Loucy (cell line): ENCODE measurements at regions not wholly inside any gene's neighbourhood (a gene's known extent, or its start where the extent isn't known, plus 50 kb on each side); places are given as distances from the start of the nearest gene placed in this dataset.

Source experiments
- H2AFZ ChIP-seq: fragments of 200-600 bp; sonication (generic); 2 replicates; pipeline ENCODE4 v1.6.0; 2016; ENCODE audit warnings: antibody characterized with exemption, mild to moderate bottlenecking, low read length, moderate library complexity
- H3F3A ChIP-seq: fragments of 200-600 bp; 2 replicates; pipeline ENCODE4 v1.6.0; 2016; ENCODE audit warnings: antibody characterized with exemption, low read depth, mild to moderate bottlenecking
- H3K27me3 ChIP-seq: fragments of 200-600 bp; sonication (generic); 2 replicates; pipeline ENCODE4 v1.6.1; 2014; ENCODE audit warnings: low read length, mild to moderate bottlenecking; ENCODE audit not compliant: insufficient read depth, poor library complexity, severe bottlenecking
- H3K36me3 ChIP-seq: fragments of 200-600 bp; sonication (generic); 2 replicates; pipeline ENCODE4 v1.6.1; 2016; ENCODE audit warnings: low read length; ENCODE audit not compliant: insufficient read depth
- H3K4me1 ChIP-seq: fragments of 200-600 bp; sonication (generic); 2 replicates; pipeline ENCODE4 v1.5.1; 2014; ENCODE audit warnings: low read length, mild to moderate bottlenecking; ENCODE audit not compliant: insufficient read depth, poor library complexity, severe bottlenecking
- H3K4me2 ChIP-seq: fragments of 200-600 bp; sonication (generic); 2 replicates; pipeline ENCODE4 v1.6.0; 2014; ENCODE audit warnings: antibody characterized with exemption, low read length, low read depth, mild to moderate bottlenecking; ENCODE audit not compliant: poor library complexity, severe bottlenecking
- H3K4me3 ChIP-seq: fragments of 200-600 bp; sonication (generic); 2 replicates; pipeline ENCODE4 v1.5.1; 2014; ENCODE audit warnings: low read length, mild to moderate bottlenecking, mixed read lengths; ENCODE audit not compliant: poor library complexity, severe bottlenecking
- H3K79me2 ChIP-seq: fragments of 200-600 bp; sonication (generic); 2 replicates; pipeline ENCODE4 v1.6.1; 2014; ENCODE audit warnings: low read length; ENCODE audit not compliant: insufficient read depth
- H3K9ac ChIP-seq: fragments of 200-600 bp; sonication (generic); 2 replicates; pipeline ENCODE4 v1.6.0; 2014; ENCODE audit warnings: mild to moderate bottlenecking, low read depth, low read length, moderate library complexity; ENCODE audit not compliant: poor library complexity, severe bottlenecking
- H3K9me2 ChIP-seq: fragments of 200-600 bp; sonication (generic); replicated peaks from 2 replicates; pipeline ENCODE4 v1.6.1; 2016; ENCODE audit warnings: low read depth, low read length, mixed read lengths
- H3K9me3 ChIP-seq: fragments of 200-600 bp; sonication (generic); 2 replicates; pipeline ENCODE4 v1.6.1; 2014; ENCODE audit warnings: mild to moderate bottlenecking, antibody characterized with exemption, low read length, low read depth; ENCODE audit not compliant: insufficient read depth
- H4K20me1 ChIP-seq: fragments of 200-600 bp; sonication (generic); 2 replicates; pipeline ENCODE4 v1.6.0; 2014; ENCODE audit warnings: antibody characterized with exemption, low read length, mild to moderate bottlenecking; ENCODE audit not compliant: insufficient read depth, poor library complexity, severe bottlenecking
- CTCF ChIP-seq: fragments of 200-600 bp; sonication (generic); conservative IDR thresholded peaks from 2 replicates; pipeline ENCODE4 v1.5.1; 2014; ENCODE audit warnings: mild to moderate bottlenecking, antibody characterized with exemption, low read length
- EZH2phosphoT487 ChIP-seq: fragments of 200-600 bp; IDR thresholded peaks from 2 replicates; pipeline ENCODE4 v1.6.1; 2018; ENCODE audit warnings: antibody characterized with exemption, mild to moderate bottlenecking, moderate library complexity, borderline replicate concordance

GRCh38 chr9:100761276-100761802 lies 183.5 kb downstream of the CAVIN4 start:
- Histone ChIP-seq H3K4me1 (no peaks in the 10 kb centered on the region), H3K36me3 (no peaks in the 10 kb centered on the region), H3K9ac (no peak overlapping the region), H3K79me2 (no peaks in the 10 kb centered on the region), H4K20me1 (no peaks in the 10 kb centered on the region), H3K4me2 (no peak overlapping the region), H3K4me3 (no peak overlapping the region), H3F3A (no peaks in the 10 kb centered on the region), H2AFZ (no peak overlapping the region), H3K9me3 (no peaks in the 10 kb centered on the region), H3K9me2 (no peaks in the 10 kb centered on the region), H3K27me3 (no peaks in the 10 kb centered on the region)
- TF ChIP-seq CTCF: no peak
- TF ChIP-seq EZH2phosphoT487: no peak

- H3K4me2 ChIP-seq: no peak overlapping the region
These were observed 196.4 kb downstream of the CAVIN4 start for GRCh38 chr9:100774326-100774725.

GRCh38 chr9:100774962-100775361 lies 197.1 kb downstream of the CAVIN4 start:
- Histone ChIP-seq H3K4me2 (no peak overlapping the region), H3K9me2 (no peaks in the 10 kb centered on the region), H3K27me3 (no peaks in the 10 kb centered on the region), H3K36me3 (no peaks in the 10 kb centered on the region), H3K9ac (no peak overlapping the region), H3K4me1 (no peaks in the 10 kb centered on the region), H2AFZ (0 out of 2 replicates have a peak overlapping the region, but pooled peaks have one; percentile 59), H3K79me2 (no peaks in the 10 kb centered on the region), H3K9me3 (no peaks in the 10 kb centered on the region), H3K4me3 (no peak overlapping the region), H4K20me1 (no peaks in the 10 kb centered on the region), H3F3A (no peaks in the 10 kb centered on the region)
- TF ChIP-seq CTCF: no peak
- TF ChIP-seq EZH2phosphoT487: no peak

More at GRCh38 chr9:100774326-100774725, 196.4 kb downstream of the CAVIN4 start:
- Histone ChIP-seq H3K36me3 (no peaks in the 10 kb centered on the region), H3K9me3 (no peaks in the 10 kb centered on the region), H4K20me1 (no peaks in the 10 kb centered on the region), H3K4me3 (no peak overlapping the region), H3K27me3 (no peaks in the 10 kb centered on the region), H3K4me1 (no peaks in the 10 kb centered on the region), H3K9me2 (no peaks in the 10 kb centered on the region), H3K79me2 (no peaks in the 10 kb centered on the region), H3F3A (no peaks in the 10 kb centered on the region), H3K9ac (no peak overlapping the region), H2AFZ (no peak overlapping the region)
- TF ChIP-seq CTCF (no peak), EZH2phosphoT487 (no peak)
